ENCODE measurements at regions not wholly inside any gene's neighbourhood (a gene's known extent, or its start where the extent isn't known, plus 50 kb on each side); places are given as distances from the start of the nearest gene placed in this dataset.
A peak's percentile ranks its signal among the peaks of the same experiment; 100 is the strongest.

DNA sequence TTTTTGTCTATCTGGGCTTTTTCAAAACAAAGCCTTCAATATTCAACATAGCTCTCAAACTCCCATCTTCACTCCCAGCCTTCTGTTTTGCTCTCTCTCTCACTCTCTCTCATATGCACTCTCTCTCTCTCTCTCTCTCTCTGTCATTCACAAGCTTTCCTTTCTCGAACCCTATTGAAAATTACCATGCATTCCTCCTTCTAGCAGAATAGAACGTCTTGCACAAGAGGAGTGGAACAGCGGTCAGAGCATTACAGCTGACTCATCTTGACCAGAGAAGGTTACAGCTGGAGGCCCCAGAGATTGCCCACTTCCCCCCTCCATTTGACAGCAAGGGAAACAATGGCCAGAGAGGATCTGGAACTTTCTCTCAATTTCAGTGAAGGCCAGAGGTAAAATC is 51.0 kb upstream of the LIFR start:
- H3K36me3 ChIP-seq (ENCODE audit: control insufficient read depth, insufficient read depth, low read length), result no peaks in the 10 kb centered on the region
- H3K27me3 ChIP-seq (ENCODE audit: control insufficient read depth, insufficient read depth, low read length), result no peaks in the 10 kb centered on the region
- DNase-seq (ENCODE audit: low read depth), result peak; percentile 47
- ChIA-PET CTCF (interaction anchor here (0.5 to 1.5 kb wide), 4 partner anchors 8 to 221 kb away, joined by 3 to 5 read pairs (median 4); no protein-coding TSS in a partner anchor), POLR2A (interaction anchor here (0.7 kb wide), 1 partner anchor 171 kb away, joined by 9 read pairs; no protein-coding TSS in a partner anchor)
- TF ChIP-seq, protein P1, sequence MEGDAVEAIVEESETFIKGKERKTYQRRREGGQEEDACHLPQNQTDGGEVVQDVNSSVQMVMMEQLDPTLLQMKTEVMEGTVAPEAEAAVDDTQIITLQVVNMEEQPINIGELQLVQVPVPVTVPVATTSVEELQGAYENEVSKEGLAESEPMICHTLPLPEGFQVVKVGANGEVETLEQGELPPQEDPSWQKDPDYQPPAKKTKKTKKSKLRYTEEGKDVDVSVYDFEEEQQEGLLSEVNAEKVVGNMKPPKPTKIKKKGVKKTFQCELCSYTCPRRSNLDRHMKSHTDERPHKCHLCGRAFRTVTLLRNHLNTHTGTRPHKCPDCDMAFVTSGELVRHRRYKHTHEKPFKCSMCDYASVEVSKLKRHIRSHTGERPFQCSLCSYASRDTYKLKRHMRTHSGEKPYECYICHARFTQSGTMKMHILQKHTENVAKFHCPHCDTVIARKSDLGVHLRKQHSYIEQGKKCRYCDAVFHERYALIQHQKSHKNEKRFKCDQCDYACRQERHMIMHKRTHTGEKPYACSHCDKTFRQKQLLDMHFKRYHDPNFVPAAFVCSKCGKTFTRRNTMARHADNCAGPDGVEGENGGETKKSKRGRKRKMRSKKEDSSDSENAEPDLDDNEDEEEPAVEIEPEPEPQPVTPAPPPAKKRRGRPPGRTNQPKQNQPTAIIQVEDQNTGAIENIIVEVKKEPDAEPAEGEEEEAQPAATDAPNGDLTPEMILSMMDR (IDR thresholded peaks at IDR 0.05; ENCODE audit: insufficient read depth, low read depth, low read length), result no peak
- no peak overlapping the region for H3K4me3 ChIP-seq (ENCODE audit: low read depth, low read length)

GRCh38 chr5:38607930-38608564 is 51.6 kb upstream of the LIFR start:
- no peak for DNase-seq (ENCODE audit: low read depth)
- Histone ChIP-seq H3K4me3 (ENCODE audit: low read depth, low read length) (no peak overlapping the region), H3K36me3 (ENCODE audit: control insufficient read depth, insufficient read depth, low read length) (no peaks in the 10 kb centered on the region), H3K27me3 (ENCODE audit: control insufficient read depth, insufficient read depth, low read length) (no peaks in the 10 kb centered on the region)
- ChIA-PET POLR2A (interaction anchor here (0.7 kb wide), 1 partner anchor 171 kb away, joined by 9 read pairs; no protein-coding TSS in a partner anchor), CTCF (interaction anchor here (0.5 to 0.8 kb wide), 3 partner anchors 166 to 221 kb away, joined by 3 to 5 read pairs (median 4); no protein-coding TSS in a partner anchor)
- TF ChIP-seq, protein P1 (IDR thresholded peaks at IDR 0.05; ENCODE audit: insufficient read depth, low read depth, low read length), result no peak

DNA sequence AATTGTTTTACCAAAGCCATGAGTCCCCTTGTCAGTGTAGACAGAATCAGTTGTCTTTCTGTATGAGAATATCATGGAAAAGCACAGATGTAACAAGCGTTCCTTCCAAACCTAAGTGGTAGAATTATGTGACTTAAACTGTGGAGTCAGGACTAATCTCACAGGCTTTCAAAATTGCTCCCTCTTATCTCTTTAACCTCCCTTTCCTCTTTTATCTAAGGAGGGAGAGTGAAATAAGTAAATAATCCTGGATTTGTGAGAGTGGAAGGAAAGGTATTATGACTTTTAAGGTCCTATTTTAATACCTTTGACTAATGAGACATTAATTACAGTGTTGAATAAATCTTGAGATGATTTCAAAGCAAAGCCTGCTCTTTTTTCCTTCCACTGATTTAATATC is 52.4 kb upstream of the LIFR start:
- TF ChIP-seq, protein P1 (IDR thresholded peaks at IDR 0.05; ENCODE audit: insufficient read depth, low read depth, low read length), result no peak
- POLR2A ChIA-PET, result no interaction called here
- Histone ChIP-seq H3K36me3 (ENCODE audit: control insufficient read depth, insufficient read depth, low read length) (no peaks in the 10 kb centered on the region), H3K27me3 (ENCODE audit: control insufficient read depth, insufficient read depth, low read length) (no peaks in the 10 kb centered on the region), H3K4me3 (ENCODE audit: low read depth, low read length) (no peak overlapping the region)
- no peak for DNase-seq (ENCODE audit: low read depth)
- CTCF ChIA-PET, result no interaction called here

DNA sequence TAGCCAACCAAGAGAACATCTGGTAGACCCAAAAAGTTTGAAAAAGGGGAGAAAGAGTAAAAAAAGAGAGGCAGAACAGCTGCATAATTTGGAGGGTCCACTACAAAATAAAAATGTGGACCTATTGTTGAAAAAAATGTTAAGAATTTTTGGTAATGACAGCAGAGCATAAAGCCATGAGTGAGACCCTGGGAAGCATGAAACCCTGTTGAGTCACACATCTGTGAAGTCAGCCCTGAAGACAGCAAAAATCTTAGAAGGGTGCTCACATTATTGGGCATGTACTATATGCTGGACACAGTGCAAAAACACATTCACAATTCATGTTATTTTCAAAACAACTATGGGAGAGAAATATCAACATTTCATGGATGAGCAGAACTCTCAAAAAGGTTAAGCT is 56.4 kb upstream of the LIFR start:
- Histone ChIP-seq H3K4me3 (ENCODE audit: low read depth, low read length) (no peak overlapping the region), H3K27me3 (ENCODE audit: control insufficient read depth, insufficient read depth, low read length) (no peaks in the 10 kb centered on the region), H3K36me3 (ENCODE audit: control insufficient read depth, insufficient read depth, low read length) (no peaks in the 10 kb centered on the region)
- DNase-seq (ENCODE audit: low read depth), result no peak
- POLR2A ChIA-PET, result no interaction called here
- CTCF ChIA-PET, result interaction anchor here (0.9 kb wide), 1 partner anchor 172 kb away, joined by 4 read pairs; no protein-coding TSS in a partner anchor
- TF ChIP-seq, protein P1 (IDR thresholded peaks at IDR 0.05; ENCODE audit: insufficient read depth, low read depth, low read length), result no peak

DNA sequence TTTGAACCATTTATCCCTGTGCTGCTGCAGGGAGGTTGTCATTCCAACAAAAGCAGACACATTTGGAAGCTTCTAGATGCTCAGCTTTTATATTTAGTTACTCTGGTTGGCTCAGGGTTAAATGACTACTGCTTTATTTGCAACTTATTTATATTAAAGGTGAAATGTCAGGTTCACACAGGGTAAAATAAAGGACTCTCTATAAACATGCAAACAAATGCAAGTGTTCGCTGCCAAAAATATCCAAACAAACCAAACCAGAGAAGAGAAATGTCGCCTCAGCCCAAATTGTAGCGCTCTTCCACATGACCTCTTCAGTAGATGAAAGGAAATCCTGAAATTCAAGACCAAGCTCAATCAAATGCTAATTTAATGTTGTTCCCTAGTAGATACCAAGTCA is 57.0 kb upstream of the LIFR start:
- POLR2A ChIA-PET, result no interaction called here
- DNase-seq (ENCODE audit: low read depth), result no peak

More for the DNA sequence above, 57.0 kb upstream of the LIFR start:
- Histone ChIP-seq H3K27me3 (ENCODE audit: control insufficient read depth, insufficient read depth, low read length) (no peaks in the 10 kb centered on the region), H3K4me3 (ENCODE audit: low read depth, low read length) (no peak overlapping the region), H3K36me3 (ENCODE audit: control insufficient read depth, insufficient read depth, low read length) (no peaks in the 10 kb centered on the region)
- TF ChIP-seq, protein P1 (IDR thresholded peaks at IDR 0.05; ENCODE audit: insufficient read depth, low read depth, low read length), result no peak
- CTCF ChIA-PET, result interaction anchor here (1.1 to 1.7 kb wide), 2 partner anchors 19 to 69 kb away, joined by 3 read pairs; no protein-coding TSS in a partner anchor

All from BJ (cell line).